HCT116 (cell line): ENCODE measurements at regions not wholly inside any gene's neighbourhood (a gene's known extent, or its start where the extent isn't known, plus 50 kb on each side); places are given as distances from the start of the nearest gene placed in this dataset.

Source experiments
- ATAC-seq: fragments of 200-7000 bp; cut with Tn5 transposase; 2 replicates; pipeline ENCODE4 v1.9.1; 2020; ENCODE audit warnings: mild to moderate bottlenecking, moderate library complexity
- BruUV-seq: library from RNA; stranded (reverse); fragments of 400-500 nt; replicated peaks from 2 replicates; lab custom pipeline; 2021; lab: Mats Ljungman, UMichigan
- CTCF ChIA-PET: fragments of 300-600 bp; sonication (Branson Sonifier 250); formaldehyde crosslinking; loops from one replicate; lab custom pipeline; 2021; ENCODE audit warnings: antibody characterized with exemption; lab: Charles Lee
- POLR2A ChIA-PET: fragments of 300-600, 350-600 bp; sonication (Branson Sonifier 250); formaldehyde crosslinking; loops from one replicate; lab custom pipeline; 2021; ENCODE audit warnings: antibody characterized with exemption; lab: Charles Lee
- RAD21 ChIA-PET, 2 experiments: fragments of 300-600 bp; sonication (Branson Sonifier 250); formaldehyde crosslinking; loops; one replicate each; lab custom pipeline; 2023; ENCODE audit warnings: low total read pairs in 2 of 2; ENCODE audit not compliant: uncharacterized antibody in 2 of 2, unreplicated experiment in 2 of 2, low non-redundant PET in 1 of 2; lab: Charles Lee
- DNase-seq: peaks from one replicate; pipeline ENCODE4 v3.0.0-alpha.2; 2010; ENCODE audit warnings: low read depth, low spot score
- H2AFZ ChIP-seq: fragments of 200-600 bp; shearing (Covaris generic), sonication (generic); 2 replicates; pipeline ENCODE4 v1.6.1; 2017; ENCODE audit warnings: low read depth, mixed run types, mixed read lengths, antibody characterized with exemption, low read length; ENCODE audit not compliant: poor library complexity, severe bottlenecking
- H3K27ac ChIP-seq: 2 replicates; pipeline ENCODE4 v1.5.1; 2012; ENCODE audit warnings: low read depth, low read length
- H3K27me3 ChIP-seq: fragments of 200-600 bp; sonication (generic); 2 replicates; pipeline ENCODE4 v1.6.1; 2016; ENCODE audit warnings: mixed run types, low read length, mixed read lengths; ENCODE audit not compliant: insufficient read depth
- H3K36me3 ChIP-seq, 2 experiments: fragments of 200-500 bp in 1 of 2; fragments of 200-600 bp in 1 of 2; sonication (Bioruptor generic) in 1 of 2; sonication (generic) in 1 of 2; 2 replicates each; pipeline versions ENCODE4 v1.5.1 to v1.6.1; 2014 to 2016; ENCODE audit warnings: low read length in 2 of 2, inconsistent platforms in 1 of 2, mixed read lengths in 1 of 2, mixed run types in 1 of 2; ENCODE audit not compliant: insufficient read depth in 2 of 2, control insufficient read depth in 1 of 2
- H3K4me1 ChIP-seq, 2 experiments: fragments of 200-600 bp in 1 of 2; sonication (generic) in 1 of 2; 2 replicates each; pipeline versions ENCODE4 v1.5.1 to v1.6.1; 2012 to 2017; ENCODE audit warnings: low read length in 2 of 2, inconsistent platforms in 1 of 2, mild to moderate bottlenecking in 1 of 2, mixed read lengths in 1 of 2, mixed run types in 1 of 2, moderate library complexity in 1 of 2; ENCODE audit not compliant: insufficient read depth in 2 of 2, control insufficient read depth in 1 of 2
- H3K4me2 ChIP-seq: fragments of 200-600 bp; sonication (generic); 2 replicates; pipeline ENCODE4 v1.6.1; 2017; ENCODE audit warnings: mixed run types, low read length, mixed read lengths
- H3K4me3 ChIP-seq, 2 experiments: fragments of 200-600 bp in 1 of 2; sonication (generic) in 1 of 2; replicated peaks in 1 of 2; 2 replicates each; pipeline ENCODE4 v1.5.1; 2011 to 2016; ENCODE audit warnings: low read length in 2 of 2, control low read depth in 1 of 2, low read depth in 1 of 2, mild to moderate bottlenecking in 1 of 2, mixed read lengths in 1 of 2, mixed run types in 1 of 2
- H3K79me2 ChIP-seq: fragments of 200-600 bp; sonication (generic); 2 replicates; pipeline ENCODE4 v1.6.1; 2017; ENCODE audit warnings: mild to moderate bottlenecking, mixed run types, low read length, moderate library complexity, mixed read lengths; ENCODE audit not compliant: insufficient read depth
- H3K9ac ChIP-seq: fragments of 200-600 bp; sonication (generic); 2 replicates; pipeline ENCODE4 v1.6.1; 2016; ENCODE audit warnings: low read length, mixed read lengths
- H3K9me2 ChIP-seq: fragments of 200-600 bp; sonication (generic), shearing (Covaris generic); 2 replicates; pipeline ENCODE4 v1.6.1; 2017; ENCODE audit warnings: mixed run types, mild to moderate bottlenecking, moderate library complexity; ENCODE audit not compliant: insufficient read depth
- H3K9me3 ChIP-seq, 2 experiments: fragments of 200-500 bp in 1 of 2; fragments of 200-600 bp in 1 of 2; sonication (Bioruptor generic) in 1 of 2; sonication (generic) in 1 of 2; 2 replicates each; pipeline ENCODE4 v1.6.1; 2014 to 2017; ENCODE audit warnings: low read length in 2 of 2, mixed read lengths in 2 of 2, inconsistent platforms in 1 of 2, low read depth in 1 of 2, mild to moderate bottlenecking in 1 of 2, mixed run types in 1 of 2, moderate library complexity in 1 of 2; ENCODE audit not compliant: control insufficient read depth in 1 of 2, insufficient read depth in 1 of 2
- H4K20me1 ChIP-seq: fragments of 200-600 bp; sonication (generic), shearing (Covaris generic); 2 replicates; pipeline ENCODE4 v1.6.1; 2017; ENCODE audit warnings: mixed run types, mild to moderate bottlenecking, moderate library complexity; ENCODE audit not compliant: insufficient read depth
- ATF3 ChIP-seq: IDR thresholded peaks from 2 replicates; pipeline ENCODE4 v1.6.1; 2012
- EZH2phosphoT487 ChIP-seq: fragments of 200-600 bp; IDR thresholded peaks from 2 replicates; pipeline ENCODE4 v1.6.1; 2018; ENCODE audit warnings: antibody characterized with exemption, borderline replicate concordance
- JUND ChIP-seq: IDR thresholded peaks from 2 replicates; pipeline ENCODE4 v1.6.1; 2012
- MAX ChIP-seq: IDR thresholded peaks from 2 replicates; pipeline ENCODE4 v1.6.1; 2012
- SRF ChIP-seq: IDR thresholded peaks from 2 replicates; pipeline ENCODE4 v1.6.1; 2012; ENCODE audit warnings: low read depth
- YY1 ChIP-seq: IDR thresholded peaks from 2 replicates; pipeline ENCODE4 v1.6.1; 2011; ENCODE audit warnings: low read length, low read depth, moderate library complexity, mild to moderate bottlenecking; ENCODE audit not compliant: insufficient replicate concordance; ENCODE audit errors: extremely low read depth
- ZFX ChIP-seq: fragments of 450-650 bp; IDR thresholded peaks from 2 replicates; pipeline ENCODE4 v1.6.1; 2017
- ZNF274 ChIP-seq: fragments of 200-500 bp; sonication (Bioruptor generic); IDR thresholded peaks from 2 replicates; pipeline ENCODE4 v1.6.1; 2014; ENCODE audit warnings: mild to moderate bottlenecking, low read depth, low read length, inconsistent platforms
- intact Hi-C: fragments of 100-400 bp; cut with micrococcal nuclease; formaldehyde crosslinking; loops from 2 replicates; pipeline ENCODE4 v1.10.0; 2022
- TF ChIP-seq, protein P1 (sequence below): IDR thresholded peaks from 2 replicates; pipeline ENCODE4 v1.6.1; 2011; ENCODE audit warnings: mild to moderate bottlenecking, low read length, moderate library complexity; ENCODE audit not compliant: insufficient replicate concordance; ENCODE audit errors: extremely low read depth
- TF ChIP-seq, protein P2 (sequence below), 3 experiments: fragments of 200-600 bp in 1 of 3; sonication (generic) in 1 of 3; IDR thresholded peaks in 2 of 3; conservative IDR thresholded peaks in 1 of 3; 2 replicates each; pipeline ENCODE4 v1.5.1; 2012 to 2017; ENCODE audit warnings: low read depth in 2 of 3, low read length in 2 of 3, antibody characterized with exemption in 1 of 3, borderline replicate concordance in 1 of 3, control low read depth in 1 of 3, mild to moderate bottlenecking in 1 of 3, mixed read lengths in 1 of 3, mixed run types in 1 of 3, moderate library complexity in 1 of 3; ENCODE audit not compliant: insufficient read depth in 1 of 3

- CTCF ChIA-PET, result no interaction called here
- Histone ChIP-seq H3K79me2 (no peaks in the 10 kb centered on the region), H3K9ac (no peak overlapping the region), H3K36me3 (no peaks in the 10 kb centered on the region), H3K27ac (no peak overlapping the region), H4K20me1 (no peaks in the 10 kb centered on the region), H2AFZ (no peak overlapping the region), H3K9me3 (no peaks in the 10 kb centered on the region), H3K4me3 (no peak overlapping the region), H3K4me2 (no peak overlapping the region), H3K4me1 (no peaks in the 10 kb centered on the region; a peak in 1 of 4 replicates), H3K9me2 (no peaks in the 10 kb centered on the region), H3K27me3 (no peaks in the 10 kb centered on the region)
- TF ChIP-seq, protein P1, sequence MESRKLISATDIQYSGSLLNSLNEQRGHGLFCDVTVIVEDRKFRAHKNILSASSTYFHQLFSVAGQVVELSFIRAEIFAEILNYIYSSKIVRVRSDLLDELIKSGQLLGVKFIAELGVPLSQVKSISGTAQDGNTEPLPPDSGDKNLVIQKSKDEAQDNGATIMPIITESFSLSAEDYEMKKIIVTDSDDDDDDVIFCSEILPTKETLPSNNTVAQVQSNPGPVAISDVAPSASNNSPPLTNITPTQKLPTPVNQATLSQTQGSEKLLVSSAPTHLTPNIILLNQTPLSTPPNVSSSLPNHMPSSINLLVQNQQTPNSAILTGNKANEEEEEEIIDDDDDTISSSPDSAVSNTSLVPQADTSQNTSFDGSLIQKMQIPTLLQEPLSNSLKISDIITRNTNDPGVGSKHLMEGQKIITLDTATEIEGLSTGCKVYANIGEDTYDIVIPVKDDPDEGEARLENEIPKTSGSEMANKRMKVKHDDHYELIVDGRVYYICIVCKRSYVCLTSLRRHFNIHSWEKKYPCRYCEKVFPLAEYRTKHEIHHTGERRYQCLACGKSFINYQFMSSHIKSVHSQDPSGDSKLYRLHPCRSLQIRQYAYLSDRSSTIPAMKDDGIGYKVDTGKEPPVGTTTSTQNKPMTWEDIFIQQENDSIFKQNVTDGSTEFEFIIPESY, result no peak
- no peak for TF ChIP-seq JUND
- TF ChIP-seq, protein P2, sequence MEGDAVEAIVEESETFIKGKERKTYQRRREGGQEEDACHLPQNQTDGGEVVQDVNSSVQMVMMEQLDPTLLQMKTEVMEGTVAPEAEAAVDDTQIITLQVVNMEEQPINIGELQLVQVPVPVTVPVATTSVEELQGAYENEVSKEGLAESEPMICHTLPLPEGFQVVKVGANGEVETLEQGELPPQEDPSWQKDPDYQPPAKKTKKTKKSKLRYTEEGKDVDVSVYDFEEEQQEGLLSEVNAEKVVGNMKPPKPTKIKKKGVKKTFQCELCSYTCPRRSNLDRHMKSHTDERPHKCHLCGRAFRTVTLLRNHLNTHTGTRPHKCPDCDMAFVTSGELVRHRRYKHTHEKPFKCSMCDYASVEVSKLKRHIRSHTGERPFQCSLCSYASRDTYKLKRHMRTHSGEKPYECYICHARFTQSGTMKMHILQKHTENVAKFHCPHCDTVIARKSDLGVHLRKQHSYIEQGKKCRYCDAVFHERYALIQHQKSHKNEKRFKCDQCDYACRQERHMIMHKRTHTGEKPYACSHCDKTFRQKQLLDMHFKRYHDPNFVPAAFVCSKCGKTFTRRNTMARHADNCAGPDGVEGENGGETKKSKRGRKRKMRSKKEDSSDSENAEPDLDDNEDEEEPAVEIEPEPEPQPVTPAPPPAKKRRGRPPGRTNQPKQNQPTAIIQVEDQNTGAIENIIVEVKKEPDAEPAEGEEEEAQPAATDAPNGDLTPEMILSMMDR (IDR thresholded peaks at IDR 0.05 in 2 of 3, conservative IDR thresholded peaks at IDR 0.05 in 1 of 3; ENCODE audit: borderline replicate concordance in 1 of 3, insufficient read depth in 1 of 3, low read depth in 2 of 3, low read length in 2 of 3), result no peak
- TF ChIP-seq MAX, result no peak
- no peak for TF ChIP-seq ATF3
- no peak for TF ChIP-seq ZFX
- no peak for TF ChIP-seq SRF
- TF ChIP-seq EZH2phosphoT487, result no peak
- no peak for TF ChIP-seq ZNF274
- no peak for TF ChIP-seq YY1
- no peak for ATAC-seq
- DNase-seq, result no peak
- POLR2A ChIA-PET, result no interaction called here
- intact Hi-C loops, result no loop called here
- RAD21 ChIA-PET, result no interaction called here
- BruUV-seq, result no TSS peak
Measured at GRCh38 chr2:128410035-128410757, 91.5 kb upstream of the HS6ST1 start.
